Vagina (tissue), 2 donors: ENCODE measurements at regions not wholly inside any gene's neighbourhood (a gene's known extent, or its start where the extent isn't known, plus 50 kb on each side); places are given as distances from the start of the nearest gene placed in this dataset.

Source experiments
- CTCF ChIP-seq, 3 experiments: fragments of 450-650 bp in 2 of 3; fragments of 200-600 bp in 1 of 3; sonication (generic) in 1 of 3; IDR thresholded peaks; one replicate each; pipeline ENCODE4 v1.5.1; 2017 to 2019; ENCODE audit warnings: antibody characterized with exemption in 3 of 3, mild to moderate bottlenecking in 2 of 3, moderate library complexity in 2 of 3
- POLR2A ChIP-seq, 2 donors: fragments of 450-650 bp; IDR thresholded peaks; one replicate each; pipeline ENCODE4 v1.6.1; 2017; ENCODE audit warnings: antibody characterized with exemption in 2 of 2, mild to moderate bottlenecking in 2 of 2, moderate library complexity in 2 of 2
- POLR2AphosphoS5 ChIP-seq, 2 donors: sonication (generic); formaldehyde crosslinking; IDR thresholded peaks; one replicate each; pipeline ENCODE4 v1.9.0; 2017; ENCODE audit warnings: antibody characterized with exemption in 2 of 2, mild to moderate bottlenecking in 2 of 2, low read depth in 1 of 2; ENCODE audit not compliant: insufficient read depth in 1 of 2

- TF ChIP-seq POLR2AphosphoS5 (IDR thresholded peaks at IDR 0.05; ENCODE audit: insufficient read depth in 1 of 2, low read depth in 1 of 2): no peak
- TF ChIP-seq CTCF (IDR thresholded peaks at IDR 0.05): no peak
- TF ChIP-seq POLR2A (IDR thresholded peaks at IDR 0.05): no peak
Measured at GRCh38 chr12:116378002-116378401, 100.5 kb upstream of the MED13L start.
